ENCODE measurements at regions not wholly inside any gene's neighbourhood (a gene's known extent, or its start where the extent isn't known, plus 50 kb on each side); places are given as distances from the start of the nearest gene placed in this dataset.

DNA sequence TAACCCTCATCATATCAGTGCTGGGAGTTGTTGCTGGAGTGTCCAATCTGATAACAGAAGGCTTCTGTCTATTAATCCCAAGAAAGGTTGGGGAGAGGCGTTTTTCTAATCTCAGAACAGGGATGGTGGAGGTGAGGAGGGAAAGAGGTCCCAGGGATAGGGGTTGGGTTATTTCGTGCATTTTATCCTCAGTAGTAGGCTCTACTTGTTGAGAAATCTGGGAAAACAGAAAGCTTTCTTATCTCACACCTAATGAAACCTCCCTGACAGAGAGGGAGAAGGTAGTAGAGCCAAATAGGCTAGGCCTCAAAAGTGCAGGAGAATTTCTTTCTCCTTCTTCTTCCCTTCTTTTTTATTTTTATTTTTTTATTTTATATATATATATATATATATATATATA, 281.8 kb upstream of the MAP3K7 start:
- TF ChIP-seq, protein P1, sequence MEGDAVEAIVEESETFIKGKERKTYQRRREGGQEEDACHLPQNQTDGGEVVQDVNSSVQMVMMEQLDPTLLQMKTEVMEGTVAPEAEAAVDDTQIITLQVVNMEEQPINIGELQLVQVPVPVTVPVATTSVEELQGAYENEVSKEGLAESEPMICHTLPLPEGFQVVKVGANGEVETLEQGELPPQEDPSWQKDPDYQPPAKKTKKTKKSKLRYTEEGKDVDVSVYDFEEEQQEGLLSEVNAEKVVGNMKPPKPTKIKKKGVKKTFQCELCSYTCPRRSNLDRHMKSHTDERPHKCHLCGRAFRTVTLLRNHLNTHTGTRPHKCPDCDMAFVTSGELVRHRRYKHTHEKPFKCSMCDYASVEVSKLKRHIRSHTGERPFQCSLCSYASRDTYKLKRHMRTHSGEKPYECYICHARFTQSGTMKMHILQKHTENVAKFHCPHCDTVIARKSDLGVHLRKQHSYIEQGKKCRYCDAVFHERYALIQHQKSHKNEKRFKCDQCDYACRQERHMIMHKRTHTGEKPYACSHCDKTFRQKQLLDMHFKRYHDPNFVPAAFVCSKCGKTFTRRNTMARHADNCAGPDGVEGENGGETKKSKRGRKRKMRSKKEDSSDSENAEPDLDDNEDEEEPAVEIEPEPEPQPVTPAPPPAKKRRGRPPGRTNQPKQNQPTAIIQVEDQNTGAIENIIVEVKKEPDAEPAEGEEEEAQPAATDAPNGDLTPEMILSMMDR (IDR thresholded peaks at IDR 0.05), result no peak
- no peak for TF ChIP-seq POLR2A (IDR thresholded peaks at IDR 0.05)
